Activated effector memory CD4-positive, alpha-beta T cell treated with Interleukin-2 at 50 U/mL for 16 hours (primary cell): ENCODE measurements at regions not wholly inside any gene's neighbourhood (a gene's known extent, or its start where the extent isn't known, plus 50 kb on each side); places are given as distances from the start of the nearest gene placed in this dataset.

Experiments used
- DNase-seq: peaks from one replicate; pipeline ENCODE4 v3.0.0-alpha.2; 2020

DNA sequence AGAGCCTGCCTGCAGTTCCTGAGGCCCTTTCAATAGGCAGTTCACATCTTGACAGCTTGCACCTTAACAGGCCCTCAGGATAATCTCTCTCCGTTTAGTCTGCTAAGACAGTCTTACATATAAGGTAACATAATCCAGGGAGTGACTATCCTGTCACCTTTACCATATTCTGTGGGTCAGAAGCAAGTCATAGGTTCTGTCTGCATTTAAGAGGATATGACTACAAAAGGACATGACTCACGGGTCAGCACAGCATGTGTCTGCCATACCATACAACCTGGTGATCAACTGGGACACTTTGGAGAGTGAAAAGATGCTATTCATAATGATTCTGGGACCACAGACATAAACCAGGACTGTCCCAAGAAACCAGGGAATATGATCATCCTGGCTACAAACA lies 611.1 kb downstream of the SOX6 start:
- no peak for DNase-seq

DNA sequence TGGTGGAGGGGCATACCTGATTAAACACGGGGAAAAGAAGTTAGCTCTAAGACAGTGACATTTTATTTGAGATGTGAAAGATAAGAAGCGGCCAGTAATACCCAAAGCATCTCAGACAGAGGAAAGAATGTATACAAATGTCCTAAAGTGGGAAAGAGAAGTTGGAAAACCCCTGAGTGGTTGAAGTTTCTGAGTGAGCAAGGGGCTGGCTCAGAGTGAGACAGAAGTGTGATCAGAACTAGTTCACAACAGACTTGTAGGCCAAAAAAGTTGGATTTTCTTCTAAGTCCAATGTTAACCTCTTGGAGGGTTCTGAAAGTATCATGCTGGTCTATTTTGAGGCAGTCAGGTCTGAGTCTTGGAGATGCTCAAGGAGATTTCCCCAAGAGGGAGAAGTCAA lies 608.7 kb downstream of the SOX6 start:
- no peak for DNase-seq

GRCh38 chr11:15748132-15748531 lies 608.2 kb downstream of the SOX6 start:
- DNase-seq, result no peak

- DNase-seq, result no peak
Measured at GRCh38 chr11:15748741-15749140, 607.6 kb downstream of the SOX6 start.

- DNase-seq, result no peak
Measured at GRCh38 chr11:15750535-15751308, 605.6 kb downstream of the SOX6 start.

DNA sequence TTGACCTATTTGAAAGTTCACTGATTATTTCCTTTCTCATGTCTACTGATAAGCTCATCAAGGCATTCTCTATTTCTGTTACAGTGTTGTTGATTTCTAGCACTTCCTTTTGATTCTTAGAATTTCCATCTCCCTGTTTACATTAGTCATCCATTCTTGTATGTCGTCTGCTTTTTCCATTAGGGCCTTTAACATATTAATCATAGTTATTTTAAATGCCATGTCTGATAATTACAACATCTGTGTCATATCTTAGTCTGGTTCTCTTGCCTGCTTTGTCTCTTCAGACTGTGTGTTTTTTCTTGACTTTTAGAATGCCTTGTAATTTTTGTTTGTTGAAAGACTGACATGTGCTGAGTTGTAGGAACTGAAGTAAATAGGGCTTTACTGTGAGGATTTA lies 602.1 kb downstream of the SOX6 start:
- DNase-seq, result no peak

DNA sequence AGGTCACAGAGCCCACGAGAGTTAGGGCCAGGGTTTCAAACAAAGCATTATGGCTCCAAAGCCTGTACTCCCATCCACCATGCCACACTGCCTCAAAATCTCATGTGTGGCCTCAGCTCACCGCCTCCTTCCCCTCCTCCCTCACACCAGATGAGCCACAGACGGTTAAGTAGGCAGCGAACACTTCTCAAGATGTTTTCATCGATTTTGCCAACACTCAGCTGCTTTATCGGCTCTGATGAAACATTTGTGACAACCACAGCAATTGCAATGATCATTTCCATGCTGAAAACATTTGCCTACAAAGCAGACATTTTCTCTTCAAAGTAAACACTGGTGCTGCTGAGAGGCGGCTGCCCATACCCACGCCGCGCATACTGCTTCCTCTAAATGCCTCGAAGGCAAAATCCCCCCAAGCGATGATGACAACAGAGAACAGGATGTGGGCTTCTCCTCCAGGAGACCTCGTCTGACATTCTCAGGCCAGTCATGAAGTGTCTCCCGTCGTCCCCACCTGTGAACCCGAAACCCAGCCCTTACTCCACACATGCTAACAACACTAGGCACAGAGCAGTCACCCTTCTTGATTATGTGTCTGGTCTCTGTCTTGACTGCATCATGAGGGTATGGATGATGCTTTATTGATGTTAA lies 599.2 kb downstream of the SOX6 start:
- no peak for DNase-seq

DNA sequence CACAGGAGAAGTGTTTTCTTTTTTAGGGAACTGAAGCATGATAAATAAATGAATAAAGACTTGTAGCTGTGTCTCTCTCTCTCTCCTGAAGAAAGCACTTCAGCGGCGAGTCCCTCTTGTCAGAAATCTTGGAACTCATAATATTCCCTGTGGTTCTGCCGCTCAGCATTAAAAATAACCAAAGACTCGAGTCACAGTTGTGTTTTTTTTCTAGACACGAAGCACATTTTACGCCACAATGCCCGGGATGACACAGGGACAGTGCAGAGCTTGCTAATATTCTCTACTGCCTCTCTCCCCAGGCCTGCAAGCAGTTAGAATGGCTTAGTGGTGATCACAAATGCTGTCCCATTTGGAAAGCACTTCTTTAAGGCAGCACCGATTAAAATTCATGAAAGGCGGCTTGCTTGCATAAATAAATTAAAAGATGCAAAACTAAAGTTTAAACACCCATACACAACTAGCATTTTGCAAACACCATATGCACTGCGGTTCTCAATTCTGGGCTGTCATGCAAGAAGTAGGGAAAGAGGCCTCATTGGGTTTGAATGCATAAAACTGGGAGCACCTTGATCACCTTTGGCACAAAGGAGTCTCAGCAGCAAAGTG lies 597.4 kb downstream of the SOX6 start:
- no peak for DNase-seq

DNA sequence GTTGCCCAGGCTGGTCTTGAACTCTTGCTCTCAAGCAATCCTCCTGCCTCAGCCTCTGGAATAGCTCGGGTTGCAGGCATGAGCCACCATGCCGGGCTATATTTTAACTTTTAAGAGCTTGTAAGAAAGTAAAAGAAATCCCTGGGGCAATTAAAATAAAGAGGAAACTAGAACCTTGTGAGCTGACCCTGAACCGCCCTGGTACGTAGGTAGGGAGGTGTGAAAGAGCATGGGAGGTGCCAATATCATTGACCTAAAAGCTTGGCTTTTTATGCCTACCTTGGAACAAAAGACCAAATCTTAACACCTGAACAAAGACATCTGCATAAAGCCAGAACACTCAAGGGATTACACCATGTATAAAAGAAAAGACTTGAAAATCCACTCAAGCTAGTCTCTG lies 595.1 kb downstream of the SOX6 start:
- no peak for DNase-seq

GRCh38 chr11:15764326-15764725 lies 592.0 kb downstream of the SOX6 start:
- DNase-seq, result no peak

GRCh38 chr11:15764948-15765347 lies 591.4 kb downstream of the SOX6 start:
- DNase-seq, result no peak

DNA sequence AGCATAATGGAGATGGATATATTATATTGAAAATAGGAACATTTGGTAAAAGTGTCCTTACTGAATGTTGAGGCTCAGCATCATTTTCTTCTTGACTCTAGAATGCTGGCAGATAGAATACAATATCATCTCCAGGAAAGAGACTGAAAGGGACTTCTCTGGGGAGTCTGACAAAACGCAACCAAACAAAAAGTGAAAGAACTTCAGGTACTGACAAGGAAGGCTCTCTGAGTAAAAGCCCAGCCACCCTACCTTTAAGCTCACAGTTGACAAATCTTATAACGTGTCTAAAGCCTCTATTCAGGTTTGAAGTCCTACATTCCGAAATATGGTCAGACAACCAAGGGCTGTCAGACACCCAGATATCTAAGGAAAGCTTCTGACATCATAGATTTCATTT lies 590.8 kb downstream of the SOX6 start:
- no peak for DNase-seq

DNA sequence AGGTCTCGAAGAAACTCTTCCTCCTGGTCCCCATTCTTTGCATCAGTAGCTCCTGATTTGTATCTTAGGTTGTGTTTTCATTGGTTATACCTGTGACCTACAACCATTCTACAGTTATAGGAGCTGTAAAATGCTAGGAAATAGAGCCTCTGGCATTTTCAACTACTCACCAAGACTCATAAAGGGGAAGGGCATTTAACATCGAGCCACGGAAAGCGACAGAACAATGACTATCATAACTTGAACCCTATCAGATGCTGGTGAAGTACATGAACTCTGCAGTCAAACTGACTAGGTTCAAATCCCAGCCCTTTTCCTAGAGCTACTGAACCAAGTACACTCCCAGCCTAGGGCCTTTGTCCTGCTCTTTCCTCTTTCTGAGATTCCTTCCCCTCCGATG lies 588.0 kb downstream of the SOX6 start:
- no peak for DNase-seq

- no peak for DNase-seq
Measured at GRCh38 chr11:15769203-15769602, 587.1 kb downstream of the SOX6 start.

DNA sequence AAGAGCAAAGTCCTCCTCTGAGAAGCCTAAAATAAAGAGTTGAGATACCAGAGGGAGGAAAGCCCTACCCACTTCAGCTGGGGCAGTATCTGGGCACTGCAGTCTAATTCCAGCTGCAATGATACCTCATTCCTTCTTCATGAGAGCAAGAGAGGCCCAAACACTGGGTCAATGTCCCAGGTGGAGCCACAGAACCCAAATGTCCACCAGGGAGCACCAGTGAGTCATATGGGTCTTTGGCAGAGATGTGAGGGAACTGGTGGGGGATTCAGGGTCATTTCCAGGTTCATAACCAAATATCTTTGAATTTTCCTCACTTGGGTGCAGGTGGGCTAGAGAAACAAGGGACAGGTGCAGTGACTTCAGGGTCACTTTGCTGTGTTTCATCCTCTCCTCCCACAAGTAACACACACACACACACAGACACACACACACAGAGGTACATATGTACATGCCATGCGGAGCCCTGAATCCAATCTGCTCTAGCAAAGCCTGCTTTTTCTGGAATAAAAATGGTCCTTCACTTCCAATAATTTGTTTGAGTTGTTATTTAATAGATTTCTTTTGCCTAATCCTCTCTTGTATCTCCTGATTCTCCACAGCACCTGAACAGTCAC lies 585.4 kb downstream of the SOX6 start:
- no peak for DNase-seq

DNA sequence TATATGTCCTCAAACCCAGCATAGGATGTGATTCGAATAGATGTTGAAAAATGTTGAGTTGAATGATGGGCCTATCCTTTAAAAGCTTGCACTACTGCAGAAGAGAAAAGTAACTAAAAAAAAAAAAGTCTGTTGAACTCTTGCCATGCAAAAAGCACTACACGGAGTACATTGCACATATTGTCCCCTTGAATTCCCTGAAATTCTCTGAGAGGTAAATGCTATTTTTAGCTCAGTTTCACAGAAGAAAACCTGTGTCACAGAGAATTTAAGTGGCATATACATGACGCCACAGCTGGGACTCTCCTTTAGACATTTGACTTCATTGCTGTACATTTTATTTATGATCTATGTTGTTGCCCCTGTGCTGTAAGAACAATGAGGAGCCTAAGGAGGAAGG lies 583.8 kb downstream of the SOX6 start:
- DNase-seq, result no peak

- DNase-seq, result no peak
Measured at GRCh38 chr11:15772981-15773380, 583.4 kb downstream of the SOX6 start.

DNA sequence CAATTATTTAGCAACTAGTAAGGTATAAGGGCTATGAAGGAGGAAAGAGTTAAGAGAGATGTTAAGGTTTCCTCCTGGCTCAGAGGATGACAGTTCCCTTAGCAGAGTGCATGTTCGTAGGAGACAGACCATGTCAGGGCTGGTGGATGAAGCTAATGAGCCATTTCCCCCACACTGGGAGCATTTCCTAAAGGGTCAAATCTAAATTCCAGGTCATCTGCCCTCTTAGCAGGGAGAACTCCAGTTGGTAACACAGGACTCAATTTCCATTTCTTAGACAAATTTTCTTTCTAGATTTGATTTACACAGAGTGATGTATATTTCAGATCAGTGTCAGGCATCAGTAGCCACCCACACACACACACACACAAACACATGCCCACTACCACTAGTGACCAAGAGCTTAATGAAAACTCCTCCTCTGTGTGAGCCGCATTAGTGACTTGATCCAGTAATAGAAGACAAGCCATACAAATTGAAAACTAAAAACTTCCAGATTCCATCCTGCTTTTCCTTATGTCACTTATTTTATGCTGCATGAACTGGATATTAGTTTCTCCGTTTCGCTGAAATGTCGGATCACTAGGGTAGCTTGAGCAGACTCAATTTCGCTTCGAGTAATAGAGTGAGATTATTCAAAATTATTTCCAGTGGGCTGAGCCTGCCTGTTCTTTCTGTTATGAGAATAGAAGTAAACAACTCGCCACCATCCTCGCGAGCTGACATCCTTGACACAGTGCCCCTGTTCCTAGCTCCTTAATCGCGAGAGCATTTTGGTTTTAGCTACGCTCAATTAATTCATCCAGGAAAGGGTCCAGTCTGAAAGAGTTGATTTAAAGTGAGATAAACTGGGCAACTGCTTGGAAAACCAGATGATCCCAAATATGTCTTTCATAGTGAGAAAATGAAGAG lies 582.6 kb downstream of the SOX6 start:
- no peak for DNase-seq

- DNase-seq, result no peak
Measured at GRCh38 chr11:15774388-15774939, 581.9 kb downstream of the SOX6 start.

DNA sequence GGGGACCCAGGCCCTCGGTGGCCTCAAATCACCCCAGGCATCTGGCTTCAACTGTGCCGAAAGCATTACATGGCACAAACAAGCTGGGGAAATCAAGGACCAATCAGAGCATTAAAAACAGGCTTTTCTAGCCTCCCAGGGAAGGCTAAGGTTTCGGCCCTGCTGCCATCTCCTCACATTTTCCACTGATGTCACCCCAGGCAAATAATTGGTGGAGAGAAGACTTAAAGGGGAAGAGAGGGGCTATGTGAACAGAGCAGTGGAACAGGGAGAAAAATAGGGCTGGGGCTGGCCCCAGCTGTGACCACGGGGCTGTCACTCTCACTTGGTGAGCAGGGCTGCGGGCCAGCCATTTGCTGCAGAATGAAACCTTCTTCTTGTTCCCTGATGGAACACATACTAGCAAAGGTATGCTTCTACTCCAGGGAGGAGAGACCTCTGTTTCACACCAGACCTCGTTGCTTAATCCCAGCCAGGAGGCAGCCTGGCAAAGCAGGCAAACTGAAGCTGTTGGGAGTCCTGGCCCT lies 581.3 kb downstream of the SOX6 start:
- DNase-seq, result no peak

- no peak for DNase-seq
Measured at GRCh38 chr11:15775797-15776196, 580.5 kb downstream of the SOX6 start.

DNA sequence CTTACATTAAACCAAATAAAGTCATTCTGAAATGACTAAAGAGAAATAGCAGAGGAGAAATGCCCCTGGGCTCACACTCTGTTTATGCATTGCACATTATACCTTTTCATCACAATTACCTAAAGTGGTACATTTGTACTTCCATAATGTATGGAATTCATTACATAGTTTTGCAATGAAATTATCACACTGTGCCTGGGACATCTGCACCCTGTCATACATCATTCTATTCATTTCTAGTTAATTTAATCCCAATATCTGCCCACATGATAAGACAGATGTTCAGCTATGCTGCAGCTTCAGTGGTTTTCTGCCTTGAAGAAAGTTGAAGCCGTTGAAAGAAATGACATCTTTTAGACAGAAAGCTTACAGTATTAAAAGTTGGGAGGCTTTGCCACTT lies 580.0 kb downstream of the SOX6 start:
- no peak for DNase-seq
